GM23248 (cell line): ENCODE measurements at regions not wholly inside any gene's neighbourhood (a gene's known extent, or its start where the extent isn't known, plus 50 kb on each side); places are given as distances from the start of the nearest gene placed in this dataset.

ENCODE experiments used
- DNase-seq: peaks from one replicate; pipeline ENCODE4 v3.0.0-alpha.2; 2015
- H2AFZ ChIP-seq: fragments of 200-600 bp; sonication (generic); 2 replicates; pipeline ENCODE4 v1.6.1; 2016; ENCODE audit warnings: antibody characterized with exemption
- H3F3A ChIP-seq: fragments of 200-600 bp; sonication (generic); 2 replicates; pipeline ENCODE4 v1.6.1; 2016; ENCODE audit warnings: mild to moderate bottlenecking, antibody characterized with exemption, mixed run types; ENCODE audit not compliant: insufficient read depth
- H3K27ac ChIP-seq: fragments of 200-600 bp; sonication (generic); 2 replicates; pipeline ENCODE4 v1.5.1; 2016; ENCODE audit warnings: mild to moderate bottlenecking
- H3K27me3 ChIP-seq: fragments of 200-600 bp; sonication (generic); replicated peaks from 2 replicates; pipeline ENCODE4 v1.6.1; 2016; ENCODE audit warnings: mild to moderate bottlenecking; ENCODE audit not compliant: insufficient read depth
- H3K36me3 ChIP-seq: fragments of 200-600 bp; sonication (generic); 2 replicates; pipeline ENCODE4 v1.6.1; 2016; ENCODE audit warnings: low read depth, mild to moderate bottlenecking
- H3K4me1 ChIP-seq: fragments of 200-600 bp; sonication (generic); 2 replicates; pipeline ENCODE4 v1.6.1; 2016; ENCODE audit warnings: mild to moderate bottlenecking; ENCODE audit not compliant: insufficient read depth
- H3K4me2 ChIP-seq: fragments of 200-600 bp; sonication (generic); one replicate; pipeline ENCODE4 v1.6.1; 2016; ENCODE audit warnings: mild to moderate bottlenecking; ENCODE audit not compliant: unreplicated experiment
- H3K4me3 ChIP-seq: fragments of 200-600 bp; sonication (generic); 2 replicates; pipeline ENCODE4 v1.5.1; 2016; ENCODE audit warnings: mild to moderate bottlenecking
- H3K79me2 ChIP-seq: fragments of 200-600 bp; sonication (generic); 2 replicates; pipeline ENCODE4 v1.6.1; 2016; ENCODE audit warnings: mild to moderate bottlenecking; ENCODE audit not compliant: insufficient read depth
- H3K9ac ChIP-seq: fragments of 200-600 bp; sonication (generic); 2 replicates; pipeline ENCODE4 v1.6.1; 2016; ENCODE audit warnings: mild to moderate bottlenecking
- H3K9me2 ChIP-seq: fragments of 200-600 bp; sonication (generic); 2 replicates; pipeline ENCODE4 v1.6.1; 2016; ENCODE audit warnings: mixed run types, mild to moderate bottlenecking, moderate library complexity; ENCODE audit not compliant: insufficient read depth
- H3K9me3 ChIP-seq: fragments of 200-600 bp; sonication (generic); one replicate; pipeline ENCODE4 v1.6.1; 2017; ENCODE audit warnings: low read depth
- H4K20me1 ChIP-seq: fragments of 200-600 bp; sonication (generic); 2 replicates; pipeline ENCODE4 v1.6.0; 2016; ENCODE audit not compliant: insufficient read depth
- EZH2 ChIP-seq: fragments of 200-600 bp; sonication (generic); IDR thresholded peaks from 2 replicates; pipeline ENCODE4 v1.6.1; 2018; ENCODE audit warnings: antibody characterized with exemption, mild to moderate bottlenecking; ENCODE audit not compliant: insufficient read depth, poor library complexity, severe bottlenecking
- EZH2phosphoT487 ChIP-seq: fragments of 200-600 bp; sonication (generic); IDR thresholded peaks from 2 replicates; pipeline ENCODE4 v1.6.1; 2018; ENCODE audit warnings: antibody characterized with exemption, moderate library complexity, mild to moderate bottlenecking, low read depth; ENCODE audit not compliant: insufficient read depth
- WGBS, 2 experiments: methylation state at CpG; one replicate each; pipeline ENCODE4 v1.1.6; 2015 to 2017; ENCODE audit warnings: low lambda C conversion rate in 2 of 2, low coverage in 1 of 2; ENCODE audit errors: missing lambda C conversion rate in 2 of 2; 5-methylcytosine and 5-hydroxymethylcytosine counted together
- in situ Hi-C: fragments of 300-500 bp; cut with MboI; formaldehyde crosslinking; loops from 2 replicates; pipeline ENCODE4 v1.15.0; 2020

GRCh38 chr2:67548317-67549201 lies 151.4 kb downstream of the ETAA1 start:
- WGBS, 2 experiments, result 81 to 83% methylated on average over 5 of the region's 5 CpGs
- H3K79me2 ChIP-seq, result no peaks in the 10 kb centered on the region
- no peak for DNase-seq
- no peak overlapping the region for H3K27ac ChIP-seq
- TF ChIP-seq EZH2phosphoT487, result no peak
- no peak for TF ChIP-seq EZH2
- H3K9me3 ChIP-seq, result no peaks in the 10 kb centered on the region
- no peak overlapping the region for H3K9ac ChIP-seq
- no peaks in the 10 kb centered on the region for H3K9me2 ChIP-seq
- no peak overlapping the region for H3K4me2 ChIP-seq
- in situ Hi-C loops, result no loop called here
- H2AFZ ChIP-seq, result no peak overlapping the region
- H3K36me3 ChIP-seq, result no peaks in the 10 kb centered on the region
- H4K20me1 ChIP-seq, result no peaks in the 10 kb centered on the region
- no peaks in the 10 kb centered on the region for H3F3A ChIP-seq
- H3K4me1 ChIP-seq, result no peaks in the 10 kb centered on the region
- H3K27me3 ChIP-seq, result no peaks in the 10 kb centered on the region
- H3K4me3 ChIP-seq, result no peak overlapping the region

GRCh38 chr2:67559156-67559555 lies 162.0 kb downstream of the ETAA1 start:
- H3K4me3 ChIP-seq, result no peak overlapping the region
- H3K4me1 ChIP-seq, result peaks cover 20% of the 10 kb centered on the region
- no peak overlapping the region for H2AFZ ChIP-seq
- no peak overlapping the region for H3K27ac ChIP-seq
- no peak for DNase-seq
- no peaks in the 10 kb centered on the region for H3K79me2 ChIP-seq
- H4K20me1 ChIP-seq, result no peaks in the 10 kb centered on the region
- no peaks in the 10 kb centered on the region for H3K9me3 ChIP-seq
- no peaks in the 10 kb centered on the region for H3K27me3 ChIP-seq
- H3K36me3 ChIP-seq, result no peaks in the 10 kb centered on the region
- no peak for TF ChIP-seq EZH2
- TF ChIP-seq EZH2phosphoT487, result no peak
- no peak overlapping the region for H3K4me2 ChIP-seq
- WGBS, 2 experiments, result 77 to 79% methylated on average over 3 of the region's 3 CpGs
- no peak overlapping the region for H3K9ac ChIP-seq
- peaks cover 32% of the 10 kb centered on the region for H3F3A ChIP-seq
- in situ Hi-C loops, result no loop called here
- H3K9me2 ChIP-seq, result peaks cover 2% of the 10 kb centered on the region; the same call in 1 of the 2 replicates

- peaks cover 2% of the 10 kb centered on the region; the same call in 1 of the 2 replicates for H3K9me2 ChIP-seq
- H3K27me3 ChIP-seq, result no peaks in the 10 kb centered on the region
- no peaks in the 10 kb centered on the region for H3K9me3 ChIP-seq
- H3K36me3 ChIP-seq, result no peaks in the 10 kb centered on the region
- no peak overlapping the region for H3K9ac ChIP-seq
- no peak for DNase-seq
- in situ Hi-C loops, result no loop called here
- peaks cover 36% of the 10 kb centered on the region for H3K4me1 ChIP-seq
- H3K4me3 ChIP-seq, result no peak overlapping the region
- WGBS, 2 experiments, result 83 to 87% methylated on average over 4 of the region's 4 CpGs
- H3K27ac ChIP-seq, result peak overlapping the region; percentile 20
- TF ChIP-seq EZH2phosphoT487 (no peak), EZH2 (no peak)
- H3K4me2 ChIP-seq, result peak overlapping the region; percentile 13
- H2AFZ ChIP-seq, result peak overlapping the region; percentile 2; the same call in 1 of the 2 replicates
- peaks cover 48% of the 10 kb centered on the region for H3F3A ChIP-seq
- no peaks in the 10 kb centered on the region for H3K79me2 ChIP-seq
- H4K20me1 ChIP-seq, result no peaks in the 10 kb centered on the region
Measured at GRCh38 chr2:67560771-67561456, 163.8 kb downstream of the ETAA1 start.

- Histone ChIP-seq H3K27me3 (no peaks in the 10 kb centered on the region), H3K9me3 (no peaks in the 10 kb centered on the region), H3K4me1 (peaks cover 42% of the 10 kb centered on the region), H3K79me2 (no peaks in the 10 kb centered on the region), H3K4me3 (no peak overlapping the region), H4K20me1 (no peaks in the 10 kb centered on the region), H2AFZ (peak overlapping the region; percentile 2; the same call in 1 of the 2 replicates), H3K9me2 (peaks cover 2% of the 10 kb centered on the region; the same call in 1 of the 2 replicates), H3K4me2 (peak overlapping the region; percentile 13), H3K27ac (peak overlapping the region; percentile 20), H3K36me3 (no peaks in the 10 kb centered on the region), H3K9ac (no peak overlapping the region), H3F3A (peaks cover 54% of the 10 kb centered on the region)
- 25 to 28% methylated on average over 8 of the region's 8 CpGs for WGBS, 2 experiments
- peak; percentile 82 for DNase-seq
- TF ChIP-seq EZH2 (no peak), EZH2phosphoT487 (no peak)
- in situ Hi-C loops, result no loop called here
Measured at GRCh38 chr2:67561457-67561965, 164.4 kb downstream of the ETAA1 start.
